ENCODE measurements at regions not wholly inside any gene's neighbourhood (a gene's known extent, or its start where the extent isn't known, plus 50 kb on each side); places are given as distances from the start of the nearest gene placed in this dataset.

- H3K36me3 ChIP-seq: no peaks in the 10 kb centered on the region
- no peak overlapping the region for H3K4me3 ChIP-seq
- DNase-seq (ENCODE audit: low spot score): peak; percentile 75
- peaks cover 0 to 9% of the 10 kb centered on the region in 2 donors for H3K9me3 ChIP-seq
- TF ChIP-seq, protein P1, sequence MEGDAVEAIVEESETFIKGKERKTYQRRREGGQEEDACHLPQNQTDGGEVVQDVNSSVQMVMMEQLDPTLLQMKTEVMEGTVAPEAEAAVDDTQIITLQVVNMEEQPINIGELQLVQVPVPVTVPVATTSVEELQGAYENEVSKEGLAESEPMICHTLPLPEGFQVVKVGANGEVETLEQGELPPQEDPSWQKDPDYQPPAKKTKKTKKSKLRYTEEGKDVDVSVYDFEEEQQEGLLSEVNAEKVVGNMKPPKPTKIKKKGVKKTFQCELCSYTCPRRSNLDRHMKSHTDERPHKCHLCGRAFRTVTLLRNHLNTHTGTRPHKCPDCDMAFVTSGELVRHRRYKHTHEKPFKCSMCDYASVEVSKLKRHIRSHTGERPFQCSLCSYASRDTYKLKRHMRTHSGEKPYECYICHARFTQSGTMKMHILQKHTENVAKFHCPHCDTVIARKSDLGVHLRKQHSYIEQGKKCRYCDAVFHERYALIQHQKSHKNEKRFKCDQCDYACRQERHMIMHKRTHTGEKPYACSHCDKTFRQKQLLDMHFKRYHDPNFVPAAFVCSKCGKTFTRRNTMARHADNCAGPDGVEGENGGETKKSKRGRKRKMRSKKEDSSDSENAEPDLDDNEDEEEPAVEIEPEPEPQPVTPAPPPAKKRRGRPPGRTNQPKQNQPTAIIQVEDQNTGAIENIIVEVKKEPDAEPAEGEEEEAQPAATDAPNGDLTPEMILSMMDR (IDR thresholded peaks at IDR 0.05): no peak
- peaks cover 0 to 3% of the 10 kb centered on the region in 2 donors for H3K4me1 ChIP-seq
- no peak overlapping the region for H3K27ac ChIP-seq
- H3K27me3 ChIP-seq: no peaks in the 10 kb centered on the region
Observed at GRCh38 chr5:54673523-54674225, 156.1 kb downstream of the SNX18 start.

DNA sequence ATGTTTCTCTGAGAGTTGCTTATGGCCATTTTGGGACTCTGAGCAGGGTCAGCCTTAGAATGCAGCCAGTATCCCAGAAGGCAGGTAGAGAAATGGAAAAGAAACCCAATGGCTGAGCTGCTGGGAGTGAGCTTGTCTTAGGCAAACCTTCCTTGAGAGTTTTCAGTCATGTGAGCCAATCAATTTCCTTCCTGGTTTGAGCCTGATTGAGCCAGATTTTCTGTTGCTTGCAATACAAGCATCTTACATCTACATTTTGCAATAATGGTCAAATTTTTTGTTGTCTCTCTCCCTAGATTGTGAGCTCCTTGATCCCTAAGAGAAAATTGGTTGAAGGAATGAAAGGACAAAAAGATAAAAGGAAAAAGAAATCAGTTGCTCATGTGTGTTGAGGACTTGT lies 155.3 kb downstream of the SNX18 start:
- no peaks in the 10 kb centered on the region for H3K27me3 ChIP-seq
- DNase-seq (ENCODE audit: low spot score): no peak
- H3K4me3 ChIP-seq: no peak overlapping the region
- TF ChIP-seq, protein P1 (IDR thresholded peaks at IDR 0.05): no peak
- no peak overlapping the region for H3K27ac ChIP-seq
- no peaks in the 10 kb centered on the region for H3K36me3 ChIP-seq
- peaks cover 0 to 3% of the 10 kb centered on the region in 2 donors for H3K4me1 ChIP-seq
- peaks cover 0 to 15% of the 10 kb centered on the region in 2 donors for H3K9me3 ChIP-seq

DNA sequence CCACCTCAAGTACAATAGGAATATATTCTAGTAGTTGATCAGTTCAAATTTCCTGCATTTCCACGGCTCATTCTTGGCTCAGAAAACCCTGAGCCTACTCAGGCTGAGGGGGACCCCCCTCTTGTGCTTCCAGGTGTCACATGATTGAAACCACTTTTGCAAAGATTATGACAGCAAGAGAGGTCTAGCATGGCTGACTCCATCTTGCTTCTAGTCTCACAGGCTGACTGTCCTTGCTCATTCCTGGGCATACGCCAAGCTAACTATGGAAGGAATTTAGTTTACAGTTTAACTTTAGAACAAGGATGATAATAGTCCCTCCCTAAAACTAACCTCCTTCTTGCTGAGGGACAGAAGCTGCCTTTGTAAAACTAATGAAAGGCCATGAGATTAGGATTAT lies 154.1 kb downstream of the SNX18 start:
- Histone ChIP-seq H3K9me3 (peaks cover 0 to 15% of the 10 kb centered on the region in 2 donors), H3K27ac (no peak overlapping the region), H3K27me3 (no peaks in the 10 kb centered on the region), H3K36me3 (no peaks in the 10 kb centered on the region), H3K4me1 (peaks cover 0 to 3% of the 10 kb centered on the region in 2 donors), H3K4me3 (no peak overlapping the region)
- TF ChIP-seq, protein P1 (IDR thresholded peaks at IDR 0.05): no peak
- no peak for DNase-seq (ENCODE audit: low spot score)

GRCh38 chr5:54671111-54671531 lies 153.6 kb downstream of the SNX18 start:
- Histone ChIP-seq H3K27ac (no peak overlapping the region), H3K4me1 (peaks cover 0 to 3% of the 10 kb centered on the region in 2 donors), H3K27me3 (no peaks in the 10 kb centered on the region), H3K9me3 (peaks cover 0 to 15% of the 10 kb centered on the region in 2 donors), H3K4me3 (no peak overlapping the region), H3K36me3 (no peaks in the 10 kb centered on the region)
- DNase-seq (ENCODE audit: low spot score): no peak
- TF ChIP-seq, protein P1 (IDR thresholded peaks at IDR 0.05): no peak

DNA sequence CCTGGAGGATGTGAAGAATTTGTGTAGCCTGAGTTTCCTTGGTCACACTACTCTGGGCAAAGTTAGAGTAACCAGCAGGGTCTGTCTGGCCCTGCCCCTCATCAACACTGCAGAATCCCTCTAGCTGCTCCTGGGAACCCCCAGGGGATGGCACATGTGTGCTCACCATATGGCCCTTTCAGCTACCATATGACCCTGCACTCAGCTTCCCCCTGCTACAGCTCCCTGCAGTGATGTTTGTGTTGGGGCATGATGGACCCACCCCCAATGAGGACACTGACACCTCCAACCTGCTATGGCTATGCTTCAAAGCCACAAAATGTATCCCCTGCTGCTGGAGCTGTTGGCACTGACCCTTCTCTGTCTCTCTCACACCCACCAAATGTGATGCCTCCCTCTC lies 152.7 kb downstream of the SNX18 start:
- H3K27ac ChIP-seq: no peak overlapping the region
- H3K4me1 ChIP-seq: peaks cover 0 to 3% of the 10 kb centered on the region in 2 donors
- TF ChIP-seq, protein P1 (IDR thresholded peaks at IDR 0.05): no peak

GRCh38 chr5:54669845-54670244 lies 152.3 kb downstream of the SNX18 start:
- Histone ChIP-seq H3K27ac (no peak overlapping the region), H3K9me3 (peaks cover 0 to 15% of the 10 kb centered on the region in 2 donors), H3K36me3 (no peaks in the 10 kb centered on the region), H3K4me1 (peaks cover 0 to 3% of the 10 kb centered on the region in 2 donors), H3K4me3 (no peak overlapping the region), H3K27me3 (no peaks in the 10 kb centered on the region)
- TF ChIP-seq, protein P1 (IDR thresholded peaks at IDR 0.05): no peak
- no peak for DNase-seq (ENCODE audit: low spot score)

More for the DNA sequence above, 152.7 kb downstream of the SNX18 start:
- Histone ChIP-seq H3K9me3 (peaks cover 0 to 15% of the 10 kb centered on the region in 2 donors), H3K36me3 (no peaks in the 10 kb centered on the region), H3K27me3 (no peaks in the 10 kb centered on the region), H3K4me3 (no peak overlapping the region)
- DNase-seq (ENCODE audit: low spot score): no peak

All from right atrium auricular region (tissue), 2 donors.